Spleen (tissue), 11 donors: ENCODE measurements at regions not wholly inside any gene's neighbourhood (a gene's known extent, or its start where the extent isn't known, plus 50 kb on each side); places are given as distances from the start of the nearest gene placed in this dataset.

Experiments used
- DNase-seq: peaks from one replicate; pipeline ENCODE4 v3.0.0-alpha.2; 2020
- H3K27ac ChIP-seq, 8 donors: fragments of 200-600 bp; sonication (generic) in 7 of 8; 1 replicate in 4 of 8; 2 replicates in 4 of 8; pipeline versions ENCODE4 v1.5.0 to v1.8.0; 2016 to 2021; ENCODE audit warnings: inconsistent platforms in 4 of 8, mild to moderate bottlenecking in 4 of 8, moderate library complexity in 1 of 8
- H3K27me3 ChIP-seq, 7 donors: fragments of 200-600 bp; sonication (generic) in 6 of 7; replicated peaks in 1 of 7; 1 replicate in 4 of 7; 2 replicates in 3 of 7; pipeline versions ENCODE4 v1.5.0 to v1.8.0; 2016 to 2021; ENCODE audit warnings: inconsistent platforms in 3 of 7, mild to moderate bottlenecking in 1 of 7
- H3K36me3 ChIP-seq, 6 donors: fragments of 200-600 bp; sonication (generic) in 5 of 6; 1 replicate in 4 of 6; 2 replicates in 2 of 6; pipeline versions ENCODE4 v1.5.0 to v1.8.0; 2016 to 2021; ENCODE audit warnings: inconsistent platforms in 2 of 6
- H3K4me1 ChIP-seq, 6 donors: fragments of 200-600 bp; sonication (generic) in 5 of 6; 1 replicate in 3 of 6; 2 replicates in 3 of 6; pipeline versions ENCODE4 v1.5.0 to v1.8.0; 2016 to 2021; ENCODE audit warnings: inconsistent platforms in 3 of 6
- H3K4me3 ChIP-seq, 8 donors: fragments of 200-600 bp; sonication (generic) in 7 of 8; 1 replicate in 4 of 8; 2 replicates in 4 of 8; pipeline versions ENCODE4 v1.5.0 to v1.8.0; 2016 to 2021; ENCODE audit warnings: inconsistent platforms in 4 of 8, mild to moderate bottlenecking in 4 of 8, moderate library complexity in 2 of 8
- H3K9me3 ChIP-seq, 8 donors: fragments of 200-600 bp; sonication (generic) in 7 of 8; 1 replicate in 4 of 8; 2 replicates in 4 of 8; pipeline versions ENCODE4 v1.5.0 to v1.8.0; 2016 to 2021; ENCODE audit warnings: inconsistent platforms in 4 of 8
- CTCF ChIP-seq, 11 experiments: fragments of 200-600 bp in 7 of 11; fragments of 450-650 bp in 4 of 11; sonication (generic) in 4 of 11; IDR thresholded peaks in 8 of 11; conservative IDR thresholded peaks in 3 of 11; 1 replicate in 7 of 11; 2 replicates in 4 of 11; pipeline versions ENCODE4 v1.4.0 to v1.8.0; 2016 to 2021; ENCODE audit warnings: antibody characterized with exemption in 11 of 11, inconsistent platforms in 4 of 11, mild to moderate bottlenecking in 1 of 11
- POLR2A ChIP-seq, 3 donors: fragments of 450-650 bp; IDR thresholded peaks; one replicate each; pipeline ENCODE4 v1.5.1; 2017; ENCODE audit warnings: antibody characterized with exemption in 3 of 3, mild to moderate bottlenecking in 1 of 3
- POLR2AphosphoS5 ChIP-seq, 3 donors: sonication (generic); formaldehyde crosslinking; IDR thresholded peaks; one replicate each; pipeline ENCODE4 v1.5.1; 2017; ENCODE audit warnings: antibody characterized with exemption in 3 of 3
- WGBS, 5 donors: extraction: QIAGEN DNeasy Blood & Tissue Kit in 3 of 5; methylation state at CpG; one replicate each; pipeline versions ENCODE4 v1.1.5 to v1.1.7; 2013 to 2018; 5-methylcytosine and 5-hydroxymethylcytosine counted together
- intact Hi-C: fragments of 100-400 bp; cut with DNase I; formaldehyde crosslinking; loops from one replicate; pipeline ENCODE4 v1.15.0; 2023; ENCODE audit warnings: low total_unique reads
- donor health status: healthy with polysubstance abuse.
- donor health status: DM: no; HTN: no; CAD: no; lungs with moderate emphysema.
- donor health status: DM: no; HTN: no; CAD: no.
- donor health status: Bipolar disorder and iron deficiency.
- donor health status: healthy.
- donor health status: DM: no; HTN: no; CAD: no.
- donor health status: DM: yes; HTN: yes; CAD: no.

- DNase-seq, result no peak
- TF ChIP-seq POLR2A (IDR thresholded peaks at IDR 0.05), result no peak
- no peak for TF ChIP-seq CTCF (IDR thresholded peaks at IDR 0.05 in 8 of 11, conservative IDR thresholded peaks at IDR 0.05 in 3 of 11)
- TF ChIP-seq POLR2AphosphoS5 (IDR thresholded peaks at IDR 0.05), result no peak
- H3K4me1 ChIP-seq, result no peaks in the 10 kb centered on the region
- intact Hi-C loops, result no loop called here
- no peaks in the 10 kb centered on the region for H3K27me3 ChIP-seq
- no peaks in the 10 kb centered on the region for H3K9me3 ChIP-seq
- no peak overlapping the region for H3K27ac ChIP-seq
- WGBS, 5 donors, result 58 to 79% (median 73%) methylated on average over 5 of the region's 5 CpGs
- no peak overlapping the region for H3K4me3 ChIP-seq
- H3K36me3 ChIP-seq, result no peaks in the 10 kb centered on the region
Observed at GRCh38 chr12:65594409-65594808, 229.9 kb upstream of the HMGA2 start.

- Histone ChIP-seq H3K27ac (no peak overlapping the region), H3K9me3 (no peaks in the 10 kb centered on the region), H3K4me3 (no peak overlapping the region), H3K36me3 (no peaks in the 10 kb centered on the region), H3K27me3 (peaks cover 0 to 2% (median 0%) of the 10 kb centered on the region in 7 donors), H3K4me1 (no peaks in the 10 kb centered on the region)
- DNase-seq, result no peak
- intact Hi-C loops, result no loop called here
- WGBS, 5 donors, result 85 to 92% (median 87%) methylated on average over 8 of the region's 8 CpGs
- TF ChIP-seq CTCF (IDR thresholded peaks at IDR 0.05 in 8 of 11, conservative IDR thresholded peaks at IDR 0.05 in 3 of 11), result no peak
- no peak for TF ChIP-seq POLR2AphosphoS5 (IDR thresholded peaks at IDR 0.05)
- TF ChIP-seq POLR2A (IDR thresholded peaks at IDR 0.05), result no peak
Observed at GRCh38 chr12:65595016-65595560, 229.2 kb upstream of the HMGA2 start.

- no peaks in the 10 kb centered on the region for H3K36me3 ChIP-seq
- 79 to 93% (median 84%) methylated on average over 3 of the region's 3 CpGs for WGBS, 5 donors
- H3K27me3 ChIP-seq, result peaks cover 0 to 8% (median 0%) of the 10 kb centered on the region in 7 donors
- no peak overlapping the region for H3K27ac ChIP-seq
- no peak for TF ChIP-seq POLR2A (IDR thresholded peaks at IDR 0.05)
- TF ChIP-seq CTCF (IDR thresholded peaks at IDR 0.05 in 8 of 11, conservative IDR thresholded peaks at IDR 0.05 in 3 of 11), result no peak
- no peak for TF ChIP-seq POLR2AphosphoS5 (IDR thresholded peaks at IDR 0.05)
- no peak for DNase-seq
- no peak overlapping the region for H3K4me3 ChIP-seq
- H3K9me3 ChIP-seq, result no peaks in the 10 kb centered on the region
- no peaks in the 10 kb centered on the region for H3K4me1 ChIP-seq
- intact Hi-C loops, result no loop called here
Observed at GRCh38 chr12:65596514-65597091, 227.7 kb upstream of the HMGA2 start.

- DNase-seq, result no peak
- Histone ChIP-seq H3K4me3 (no peak overlapping the region), H3K27me3 (peaks cover 0 to 8% (median 0%) of the 10 kb centered on the region in 7 donors), H3K4me1 (peaks cover 0 to 7% (median 0%) of the 10 kb centered on the region in 6 donors), H3K36me3 (no peaks in the 10 kb centered on the region), H3K9me3 (no peaks in the 10 kb centered on the region), H3K27ac (no peak overlapping the region)
- TF ChIP-seq POLR2AphosphoS5 (IDR thresholded peaks at IDR 0.05) (no peak), CTCF (IDR thresholded peaks at IDR 0.05 in 8 of 11, conservative IDR thresholded peaks at IDR 0.05 in 3 of 11) (no peak), POLR2A (IDR thresholded peaks at IDR 0.05) (no peak)
- intact Hi-C loops, result no loop called here
Observed at GRCh38 chr12:65597527-65597926, 226.8 kb upstream of the HMGA2 start.
